HCT116 (cell line): ENCODE measurements at regions not wholly inside any gene's neighbourhood (a gene's known extent, or its start where the extent isn't known, plus 50 kb on each side); places are given as distances from the start of the nearest gene placed in this dataset.

ENCODE experiments used
- ATAC-seq: fragments of 200-7000 bp; cut with Tn5 transposase; 2 replicates; pipeline ENCODE4 v1.9.1; 2020; ENCODE audit warnings: mild to moderate bottlenecking, moderate library complexity
- BruUV-seq: library from RNA; stranded (reverse); fragments of 400-500 nt; replicated peaks from 2 replicates; lab custom pipeline; 2021; lab: Mats Ljungman, UMichigan
- CTCF ChIA-PET: fragments of 300-600 bp; sonication (Branson Sonifier 250); formaldehyde crosslinking; loops from one replicate; lab custom pipeline; 2021; ENCODE audit warnings: antibody characterized with exemption; lab: Charles Lee
- POLR2A ChIA-PET: fragments of 300-600, 350-600 bp; sonication (Branson Sonifier 250); formaldehyde crosslinking; loops from one replicate; lab custom pipeline; 2021; ENCODE audit warnings: antibody characterized with exemption; lab: Charles Lee
- RAD21 ChIA-PET, 2 experiments: fragments of 300-600 bp; sonication (Branson Sonifier 250); formaldehyde crosslinking; loops; one replicate each; lab custom pipeline; 2023; ENCODE audit warnings: low total read pairs in 2 of 2; ENCODE audit not compliant: uncharacterized antibody in 2 of 2, unreplicated experiment in 2 of 2, low non-redundant PET in 1 of 2; lab: Charles Lee
- DNase-seq: peaks from one replicate; pipeline ENCODE4 v3.0.0-alpha.2; 2010; ENCODE audit warnings: low read depth, low spot score
- H2AFZ ChIP-seq: fragments of 200-600 bp; shearing (Covaris generic), sonication (generic); 2 replicates; pipeline ENCODE4 v1.6.1; 2017; ENCODE audit warnings: low read depth, mixed run types, mixed read lengths, antibody characterized with exemption, low read length; ENCODE audit not compliant: poor library complexity, severe bottlenecking
- H3K27ac ChIP-seq: 2 replicates; pipeline ENCODE4 v1.5.1; 2012; ENCODE audit warnings: low read depth, low read length
- H3K27me3 ChIP-seq: fragments of 200-600 bp; sonication (generic); 2 replicates; pipeline ENCODE4 v1.6.1; 2016; ENCODE audit warnings: mixed run types, low read length, mixed read lengths; ENCODE audit not compliant: insufficient read depth
- H3K36me3 ChIP-seq, 2 experiments: fragments of 200-500 bp in 1 of 2; fragments of 200-600 bp in 1 of 2; sonication (Bioruptor generic) in 1 of 2; sonication (generic) in 1 of 2; 2 replicates each; pipeline versions ENCODE4 v1.5.1 to v1.6.1; 2014 to 2016; ENCODE audit warnings: low read length in 2 of 2, inconsistent platforms in 1 of 2, mixed read lengths in 1 of 2, mixed run types in 1 of 2; ENCODE audit not compliant: insufficient read depth in 2 of 2, control insufficient read depth in 1 of 2
- H3K4me1 ChIP-seq, 2 experiments: fragments of 200-600 bp in 1 of 2; sonication (generic) in 1 of 2; 2 replicates each; pipeline versions ENCODE4 v1.5.1 to v1.6.1; 2012 to 2017; ENCODE audit warnings: low read length in 2 of 2, inconsistent platforms in 1 of 2, mild to moderate bottlenecking in 1 of 2, mixed read lengths in 1 of 2, mixed run types in 1 of 2, moderate library complexity in 1 of 2; ENCODE audit not compliant: insufficient read depth in 2 of 2, control insufficient read depth in 1 of 2
- H3K4me2 ChIP-seq: fragments of 200-600 bp; sonication (generic); 2 replicates; pipeline ENCODE4 v1.6.1; 2017; ENCODE audit warnings: mixed run types, low read length, mixed read lengths
- H3K4me3 ChIP-seq, 2 experiments: fragments of 200-600 bp in 1 of 2; sonication (generic) in 1 of 2; replicated peaks in 1 of 2; 2 replicates each; pipeline ENCODE4 v1.5.1; 2011 to 2016; ENCODE audit warnings: low read length in 2 of 2, control low read depth in 1 of 2, low read depth in 1 of 2, mild to moderate bottlenecking in 1 of 2, mixed read lengths in 1 of 2, mixed run types in 1 of 2
- H3K79me2 ChIP-seq: fragments of 200-600 bp; sonication (generic); 2 replicates; pipeline ENCODE4 v1.6.1; 2017; ENCODE audit warnings: mild to moderate bottlenecking, mixed run types, low read length, moderate library complexity, mixed read lengths; ENCODE audit not compliant: insufficient read depth
- H3K9ac ChIP-seq: fragments of 200-600 bp; sonication (generic); 2 replicates; pipeline ENCODE4 v1.6.1; 2016; ENCODE audit warnings: low read length, mixed read lengths
- H3K9me2 ChIP-seq: fragments of 200-600 bp; sonication (generic), shearing (Covaris generic); 2 replicates; pipeline ENCODE4 v1.6.1; 2017; ENCODE audit warnings: mixed run types, mild to moderate bottlenecking, moderate library complexity; ENCODE audit not compliant: insufficient read depth
- H3K9me3 ChIP-seq, 2 experiments: fragments of 200-500 bp in 1 of 2; fragments of 200-600 bp in 1 of 2; sonication (Bioruptor generic) in 1 of 2; sonication (generic) in 1 of 2; 2 replicates each; pipeline ENCODE4 v1.6.1; 2014 to 2017; ENCODE audit warnings: low read length in 2 of 2, mixed read lengths in 2 of 2, inconsistent platforms in 1 of 2, low read depth in 1 of 2, mild to moderate bottlenecking in 1 of 2, mixed run types in 1 of 2, moderate library complexity in 1 of 2; ENCODE audit not compliant: control insufficient read depth in 1 of 2, insufficient read depth in 1 of 2
- H4K20me1 ChIP-seq: fragments of 200-600 bp; sonication (generic), shearing (Covaris generic); 2 replicates; pipeline ENCODE4 v1.6.1; 2017; ENCODE audit warnings: mixed run types, mild to moderate bottlenecking, moderate library complexity; ENCODE audit not compliant: insufficient read depth
- ATF3 ChIP-seq: IDR thresholded peaks from 2 replicates; pipeline ENCODE4 v1.6.1; 2012
- CBX3 ChIP-seq: IDR thresholded peaks from 2 replicates; pipeline ENCODE4 v1.6.1; 2012; ENCODE audit warnings: low read depth
- EGR1 ChIP-seq: IDR thresholded peaks from 2 replicates; pipeline ENCODE4 v1.6.1; 2012; ENCODE audit warnings: low read depth
- EZH2 ChIP-seq: fragments of 200-600 bp; sonication (generic); IDR thresholded peaks from 2 replicates; pipeline ENCODE4 v1.6.1; 2017; ENCODE audit warnings: antibody characterized with exemption, mixed run types
- JUND ChIP-seq: IDR thresholded peaks from 2 replicates; pipeline ENCODE4 v1.6.1; 2012
- MAX ChIP-seq: IDR thresholded peaks from 2 replicates; pipeline ENCODE4 v1.6.1; 2012
- POLR2A ChIP-seq: IDR thresholded peaks from 2 replicates; pipeline ENCODE4 v1.7.0; 2011; ENCODE audit warnings: borderline replicate concordance; ENCODE audit not compliant: insufficient read depth, insufficient read length; ENCODE audit errors: extremely low read depth
- RAD21 ChIP-seq: IDR thresholded peaks from 2 replicates; pipeline ENCODE4 v1.6.1; 2012; ENCODE audit warnings: low read depth, mild to moderate bottlenecking
- SP1 ChIP-seq: IDR thresholded peaks from 2 replicates; pipeline ENCODE4 v1.6.1; 2012; ENCODE audit warnings: low read depth
- SRF ChIP-seq: IDR thresholded peaks from 2 replicates; pipeline ENCODE4 v1.6.1; 2012; ENCODE audit warnings: low read depth
- TCF7L2 ChIP-seq: IDR thresholded peaks from 2 replicates; pipeline ENCODE4 v1.7.0; 2011; ENCODE audit warnings: borderline replicate concordance, inconsistent platforms; ENCODE audit not compliant: insufficient read depth, insufficient read length; ENCODE audit errors: extremely low read depth
- YY1 ChIP-seq: IDR thresholded peaks from 2 replicates; pipeline ENCODE4 v1.6.1; 2011; ENCODE audit warnings: low read length, low read depth, moderate library complexity, mild to moderate bottlenecking; ENCODE audit not compliant: insufficient replicate concordance; ENCODE audit errors: extremely low read depth
- ZFX ChIP-seq: fragments of 450-650 bp; IDR thresholded peaks from 2 replicates; pipeline ENCODE4 v1.6.1; 2017
- intact Hi-C: fragments of 100-400 bp; cut with micrococcal nuclease; formaldehyde crosslinking; loops from 2 replicates; pipeline ENCODE4 v1.10.0; 2022

GRCh38 chr18:37649930-37650329, 84.3 kb upstream of the CELF4 start:
- Histone ChIP-seq H3K9me2 (no peaks in the 10 kb centered on the region), H3K9me3 (peaks cover 0 to 5% of the 10 kb centered on the region in 2 experiments; a peak in 1 of 4 replicates), H3K36me3 (no peaks in the 10 kb centered on the region), H3K9ac (no peak overlapping the region), H3K4me1 (no peaks in the 10 kb centered on the region), H4K20me1 (no peaks in the 10 kb centered on the region), H3K27ac (no peak overlapping the region), H3K79me2 (no peaks in the 10 kb centered on the region), H2AFZ (no peak overlapping the region), H3K4me3 (no peak overlapping the region), H3K4me2 (no peak overlapping the region), H3K27me3 (no peaks in the 10 kb centered on the region)
- POLR2A ChIA-PET: no interaction called here
- CTCF ChIA-PET: no interaction called here
- intact Hi-C loops: no loop called here
- BruUV-seq: no TSS peak
- RAD21 ChIA-PET: no interaction called here
- no peak for TF ChIP-seq JUND
- TF ChIP-seq SRF: no peak
- TF ChIP-seq SP1: no peak
- no peak for TF ChIP-seq EZH2
- no peak for TF ChIP-seq ZFX
- TF ChIP-seq CBX3: no peak
- TF ChIP-seq YY1: no peak
- TF ChIP-seq POLR2A: no peak
- DNase-seq: no peak
- ATAC-seq: no peak

- ChIA-PET POLR2A (no interaction called here), CTCF (no interaction called here), RAD21 (no interaction called here)
- H3K9me2 ChIP-seq: no peaks in the 10 kb centered on the region
- no peaks in the 10 kb centered on the region for H3K79me2 ChIP-seq
- no peak for TF ChIP-seq POLR2A
- TF ChIP-seq RAD21: no peak
- no peak for TF ChIP-seq ZFX
- no peak for TF ChIP-seq TCF7L2
- TF ChIP-seq EGR1: no peak
- no peak for TF ChIP-seq MAX
- TF ChIP-seq ATF3: no peak
- H3K9ac ChIP-seq: no peak overlapping the region
- no peak for ATAC-seq
- no peaks in the 10 kb centered on the region for H3K27me3 ChIP-seq
- H3K27ac ChIP-seq: no peak overlapping the region
- DNase-seq: no peak
- peaks cover 0 to 5% of the 10 kb centered on the region in 2 experiments; a peak in 1 of 4 replicates for H3K9me3 ChIP-seq
- no TSS peak for BruUV-seq
- H3K4me3 ChIP-seq: no peak overlapping the region
- H3K36me3 ChIP-seq: no peaks in the 10 kb centered on the region
- H2AFZ ChIP-seq: no peak overlapping the region
- no peak overlapping the region for H3K4me2 ChIP-seq
- intact Hi-C loops: no loop called here
- no peaks in the 10 kb centered on the region for H3K4me1 ChIP-seq
- H4K20me1 ChIP-seq: no peaks in the 10 kb centered on the region
Observed at GRCh38 chr18:37649416-37649815, 83.8 kb upstream of the CELF4 start.
